ENCODE measurements at regions not wholly inside any gene's neighbourhood (a gene's known extent, or its start where the extent isn't known, plus 50 kb on each side); places are given as distances from the start of the nearest gene placed in this dataset.
"Not testable (repeated sequence)": the region's sequence is repeated elsewhere in the genome, so short reads cannot be mapped to it uniquely, and the experiment has no call there.

GRCh38 chrX:3882553-3882920 lies 169.1 kb upstream of the PRKX start:
- H3K27ac Mint-ChIP-seq (ENCODE audit: unreplicated experiment); H3K36me3 ChIP-seq (ENCODE audit: control insufficient read depth, insufficient read depth, low read length); H3K9me3 ChIP-seq; intact Hi-C loops (cut with micrococcal nuclease; ENCODE audit: unreplicated experiment); H3K27me3 Mint-ChIP-seq (ENCODE audit: insufficient read depth, unreplicated experiment); H3K4me3 ChIP-seq (ENCODE audit: low read depth, low read length); H3K27me3 ChIP-seq (replicated peaks; ENCODE audit: control insufficient read depth, insufficient read depth, low read length); H3K9me3 Mint-ChIP-seq (ENCODE audit: unreplicated experiment); CTCF ChIA-PET; H3K4me1 ChIP-seq; DNase-seq; POLR2A ChIA-PET; H3K36me3 Mint-ChIP-seq (ENCODE audit: insufficient read depth, unreplicated experiment); H3K4me1 Mint-ChIP-seq (ENCODE audit: low read depth, unreplicated experiment); BruUV-seq (replicated peaks): not testable (repeated sequence)
- peak overlapping the region; percentile 40 for H3K4me3 Mint-ChIP-seq (ENCODE audit: unreplicated experiment)

GRCh38 chrX:3881898-3882552 lies 168.6 kb upstream of the PRKX start:
- H3K4me1 Mint-ChIP-seq (ENCODE audit: low read depth, unreplicated experiment); intact Hi-C loops (cut with micrococcal nuclease; ENCODE audit: unreplicated experiment); POLR2A ChIA-PET; H3K27me3 Mint-ChIP-seq (ENCODE audit: insufficient read depth, unreplicated experiment); H3K36me3 Mint-ChIP-seq (ENCODE audit: insufficient read depth, unreplicated experiment); H3K4me3 ChIP-seq (ENCODE audit: low read depth, low read length); H3K27ac Mint-ChIP-seq (ENCODE audit: unreplicated experiment); H3K4me1 ChIP-seq; H3K36me3 ChIP-seq (ENCODE audit: control insufficient read depth, insufficient read depth, low read length); BruUV-seq (replicated peaks); CTCF ChIA-PET; H3K9me3 Mint-ChIP-seq (ENCODE audit: unreplicated experiment); DNase-seq; H3K27me3 ChIP-seq (replicated peaks; ENCODE audit: control insufficient read depth, insufficient read depth, low read length); H3K9me3 ChIP-seq: not testable (repeated sequence)
- H3K4me3 Mint-ChIP-seq (ENCODE audit: unreplicated experiment), result peak overlapping the region; percentile 40

DNA sequence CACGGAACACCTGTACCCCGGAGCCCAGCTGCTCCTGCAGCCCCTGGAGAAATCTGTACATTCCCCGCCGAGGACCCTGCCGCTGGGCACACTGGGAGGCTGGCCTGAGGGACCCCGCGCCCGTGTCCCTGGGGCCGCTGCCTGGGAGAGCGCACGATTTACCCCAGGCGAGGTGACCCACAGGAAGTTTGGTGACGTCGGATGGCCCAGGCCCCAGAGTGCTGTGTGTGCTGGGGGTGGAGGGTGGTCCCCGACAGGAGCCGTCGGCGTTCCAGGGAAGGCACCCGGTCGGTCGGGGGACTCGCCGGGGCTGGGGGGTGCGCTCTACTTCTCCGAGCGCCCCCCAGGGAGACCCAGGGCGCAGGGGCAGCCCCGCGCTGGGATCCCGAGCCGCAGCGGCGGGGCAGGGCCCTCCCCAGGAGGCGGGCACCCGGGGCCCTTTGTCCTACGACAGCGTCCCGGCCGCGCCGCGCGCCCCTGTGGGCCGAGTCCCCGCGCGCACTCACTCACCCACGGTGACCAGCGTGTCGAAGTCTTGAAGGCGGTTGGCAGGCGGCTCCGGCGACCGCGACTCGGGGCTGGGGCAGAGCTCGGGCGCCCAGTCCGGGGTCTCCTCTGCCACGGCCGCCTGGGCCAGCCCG lies 167.9 kb upstream of the PRKX start:
- H3K4me3 ChIP-seq (ENCODE audit: low read depth, low read length); H3K36me3 ChIP-seq (ENCODE audit: control insufficient read depth, insufficient read depth, low read length); intact Hi-C loops (cut with micrococcal nuclease; ENCODE audit: unreplicated experiment); H3K27me3 Mint-ChIP-seq (ENCODE audit: insufficient read depth, unreplicated experiment); H3K36me3 Mint-ChIP-seq (ENCODE audit: insufficient read depth, unreplicated experiment); H3K27me3 ChIP-seq (replicated peaks; ENCODE audit: control insufficient read depth, insufficient read depth, low read length); BruUV-seq (replicated peaks); DNase-seq; H3K4me1 Mint-ChIP-seq (ENCODE audit: low read depth, unreplicated experiment); H3K9me3 Mint-ChIP-seq (ENCODE audit: unreplicated experiment); POLR2A ChIA-PET; CTCF ChIA-PET; H3K27ac Mint-ChIP-seq (ENCODE audit: unreplicated experiment); H3K4me1 ChIP-seq; H3K4me3 Mint-ChIP-seq (ENCODE audit: unreplicated experiment); H3K9me3 ChIP-seq: not testable (repeated sequence)

GRCh38 chrX:3876393-3876792 lies 162.9 kb upstream of the PRKX start:
- POLR2A ChIA-PET; CTCF ChIA-PET; H3K4me3 ChIP-seq (ENCODE audit: low read depth, low read length); H3K9me3 ChIP-seq; H3K36me3 Mint-ChIP-seq (ENCODE audit: insufficient read depth, unreplicated experiment); H3K27me3 Mint-ChIP-seq (ENCODE audit: insufficient read depth, unreplicated experiment); DNase-seq; H3K9me3 Mint-ChIP-seq (ENCODE audit: unreplicated experiment); H3K27ac Mint-ChIP-seq (ENCODE audit: unreplicated experiment); BruUV-seq (replicated peaks); intact Hi-C loops (cut with micrococcal nuclease; ENCODE audit: unreplicated experiment); H3K27me3 ChIP-seq (replicated peaks; ENCODE audit: control insufficient read depth, insufficient read depth, low read length); H3K4me3 Mint-ChIP-seq (ENCODE audit: unreplicated experiment); H3K4me1 ChIP-seq; H3K4me1 Mint-ChIP-seq (ENCODE audit: low read depth, unreplicated experiment); H3K36me3 ChIP-seq (ENCODE audit: control insufficient read depth, insufficient read depth, low read length): not testable (repeated sequence)

DNA sequence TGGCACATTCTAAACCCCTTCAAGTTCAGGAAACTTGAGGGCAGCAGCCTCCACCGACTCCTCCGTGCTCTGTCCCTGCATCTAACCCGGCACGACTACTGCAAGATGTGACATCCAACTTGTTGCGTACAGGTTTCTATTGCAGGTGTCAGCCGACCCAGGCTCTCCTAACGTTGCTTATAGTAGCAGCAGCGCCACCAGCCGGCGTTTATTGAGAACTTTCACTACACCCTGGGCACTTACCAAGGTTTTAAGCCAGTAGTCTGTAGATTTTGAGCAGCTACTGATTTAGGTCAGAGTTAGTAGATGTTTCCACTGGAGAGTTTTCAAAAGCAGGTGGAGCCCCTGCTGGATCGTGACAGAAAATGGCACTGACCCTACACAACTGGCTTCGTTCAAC lies 162.2 kb upstream of the PRKX start:
- DNase-seq; H3K4me1 ChIP-seq; H3K36me3 Mint-ChIP-seq (ENCODE audit: insufficient read depth, unreplicated experiment); H3K27me3 Mint-ChIP-seq (ENCODE audit: insufficient read depth, unreplicated experiment); BruUV-seq (replicated peaks); H3K4me1 Mint-ChIP-seq (ENCODE audit: low read depth, unreplicated experiment); H3K9me3 Mint-ChIP-seq (ENCODE audit: unreplicated experiment); H3K27me3 ChIP-seq (replicated peaks; ENCODE audit: control insufficient read depth, insufficient read depth, low read length); H3K36me3 ChIP-seq (ENCODE audit: control insufficient read depth, insufficient read depth, low read length); CTCF ChIA-PET; intact Hi-C loops (cut with micrococcal nuclease; ENCODE audit: unreplicated experiment); H3K4me3 ChIP-seq (ENCODE audit: low read depth, low read length); H3K4me3 Mint-ChIP-seq (ENCODE audit: unreplicated experiment); H3K27ac Mint-ChIP-seq (ENCODE audit: unreplicated experiment); POLR2A ChIA-PET; H3K9me3 ChIP-seq: not testable (repeated sequence)

DNA sequence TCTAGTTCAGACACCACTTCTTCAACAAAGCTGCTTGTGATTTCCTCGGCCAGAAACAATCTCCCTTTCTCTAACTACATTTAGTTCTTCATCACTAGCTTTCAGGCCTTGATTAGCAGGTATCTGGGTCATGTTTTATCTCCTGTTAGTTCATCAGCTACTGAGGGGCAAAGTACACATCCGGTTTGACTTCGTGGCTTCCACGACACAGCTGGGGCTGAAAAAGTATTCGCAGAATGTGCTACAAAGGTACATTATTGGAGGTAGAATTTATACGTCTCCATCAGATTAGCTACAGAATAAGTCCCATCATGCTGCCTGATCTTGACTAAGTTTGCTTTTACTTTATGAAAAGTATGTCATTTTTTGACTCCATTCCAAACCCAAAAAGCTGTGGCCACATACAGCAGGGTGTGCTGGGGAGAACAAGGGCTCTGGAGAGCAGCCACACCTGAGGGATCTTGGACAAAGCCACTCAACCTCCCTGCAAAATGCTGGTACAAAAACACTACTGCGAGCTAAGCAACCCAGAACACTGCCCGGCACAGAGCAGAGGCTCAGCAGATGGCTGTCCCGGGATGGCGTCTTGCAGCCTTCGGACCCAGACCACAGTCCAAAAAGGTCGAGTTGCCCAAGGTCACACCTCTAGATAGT lies 158.9 kb upstream of the PRKX start:
- H3K27me3 Mint-ChIP-seq (ENCODE audit: insufficient read depth, unreplicated experiment); H3K27me3 ChIP-seq (replicated peaks; ENCODE audit: control insufficient read depth, insufficient read depth, low read length); H3K9me3 Mint-ChIP-seq (ENCODE audit: unreplicated experiment); H3K4me1 Mint-ChIP-seq (ENCODE audit: low read depth, unreplicated experiment); H3K27ac Mint-ChIP-seq (ENCODE audit: unreplicated experiment); BruUV-seq (replicated peaks); H3K4me3 Mint-ChIP-seq (ENCODE audit: unreplicated experiment); H3K4me3 ChIP-seq (ENCODE audit: low read depth, low read length); intact Hi-C loops (cut with micrococcal nuclease; ENCODE audit: unreplicated experiment); H3K36me3 ChIP-seq (ENCODE audit: control insufficient read depth, insufficient read depth, low read length); H3K36me3 Mint-ChIP-seq (ENCODE audit: insufficient read depth, unreplicated experiment); CTCF ChIA-PET; H3K4me1 ChIP-seq; POLR2A ChIA-PET; H3K9me3 ChIP-seq: not testable (repeated sequence)
- DNase-seq, result peak in 1 of 2 experiments; percentile 17

DNA sequence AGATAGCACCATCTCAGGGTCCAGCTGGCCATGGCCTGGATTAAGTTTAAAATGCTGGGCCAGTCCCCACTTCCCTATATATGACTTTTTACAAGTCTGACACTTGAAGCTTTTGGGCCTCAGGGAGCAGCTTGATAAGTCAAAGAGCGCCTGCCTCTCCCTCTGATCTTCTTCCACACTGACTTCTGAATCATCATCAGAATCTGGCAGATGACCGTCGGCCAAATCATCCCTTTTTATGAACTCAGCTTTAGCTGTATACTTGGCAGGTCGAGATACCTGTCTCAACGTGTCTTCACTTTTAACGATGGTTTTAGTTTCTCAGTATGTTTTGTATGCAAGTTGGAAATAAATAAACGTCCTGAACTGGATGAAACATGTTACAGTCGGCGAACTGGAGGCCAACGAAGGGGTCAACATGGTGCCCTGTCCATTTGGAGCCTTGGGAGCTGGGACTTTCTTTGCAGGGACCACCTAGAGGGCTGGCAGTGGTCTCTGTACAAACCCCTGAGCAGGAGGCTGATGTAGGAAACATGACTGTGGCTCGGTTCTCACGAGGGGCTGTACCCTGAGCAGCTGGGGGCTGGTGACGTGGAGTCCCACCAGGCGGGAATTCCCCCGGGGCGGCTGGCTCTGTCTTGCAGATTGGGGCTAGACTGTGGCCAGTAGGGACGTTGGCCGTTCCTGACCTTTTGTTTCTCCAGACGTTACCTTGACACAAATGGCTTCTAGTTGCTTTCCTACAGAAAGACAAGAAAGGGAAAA lies 153.8 kb upstream of the PRKX start:
- H3K27me3 ChIP-seq (replicated peaks; ENCODE audit: control insufficient read depth, insufficient read depth, low read length); H3K27ac Mint-ChIP-seq (ENCODE audit: unreplicated experiment); intact Hi-C loops (cut with micrococcal nuclease; ENCODE audit: unreplicated experiment); POLR2A ChIA-PET; CTCF ChIA-PET; H3K27me3 Mint-ChIP-seq (ENCODE audit: insufficient read depth, unreplicated experiment); H3K4me3 Mint-ChIP-seq (ENCODE audit: unreplicated experiment); H3K4me1 ChIP-seq; BruUV-seq (replicated peaks); H3K4me1 Mint-ChIP-seq (ENCODE audit: low read depth, unreplicated experiment); H3K36me3 Mint-ChIP-seq (ENCODE audit: insufficient read depth, unreplicated experiment); H3K9me3 Mint-ChIP-seq (ENCODE audit: unreplicated experiment); H3K9me3 ChIP-seq; H3K4me3 ChIP-seq (ENCODE audit: low read depth, low read length); DNase-seq; H3K36me3 ChIP-seq (ENCODE audit: control insufficient read depth, insufficient read depth, low read length): not testable (repeated sequence)
